ENCODE measurements at regions not wholly inside any gene's neighbourhood (a gene's known extent, or its start where the extent isn't known, plus 50 kb on each side); places are given as distances from the start of the nearest gene placed in this dataset.

- DNase-seq (ENCODE audit: low spot score): no peak
Measured at GRCh38 chr13:31686670-31687425, 52.5 kb upstream of the RXFP2 start.
